Mononuclear cell (primary cell): ENCODE measurements at regions not wholly inside any gene's neighbourhood (a gene's known extent, or its start where the extent isn't known, plus 50 kb on each side); places are given as distances from the start of the nearest gene placed in this dataset.
A peak's percentile ranks its signal among the peaks of the same experiment; 100 is the strongest.

Source experiments
- H3K27me3 ChIP-seq: 2 replicates; pipeline ENCODE4 v1.6.0; 2011; ENCODE audit warnings: low read length, control low read depth; ENCODE audit not compliant: insufficient read depth
- H3K4me1 ChIP-seq: 2 replicates; pipeline ENCODE4 v1.5.1; 2011; ENCODE audit warnings: mild to moderate bottlenecking, low read length, control low read depth; ENCODE audit not compliant: insufficient read depth
- H3K4me3 ChIP-seq: 2 replicates; pipeline ENCODE4 v1.5.1; 2011; ENCODE audit warnings: mild to moderate bottlenecking, low read length, moderate library complexity
- H3K9me3 ChIP-seq: 2 replicates; pipeline ENCODE4 v1.5.1; 2011; ENCODE audit warnings: low read depth, mild to moderate bottlenecking, control low read depth, low read length

- no peak overlapping the region for H3K4me3 ChIP-seq
- H3K4me1 ChIP-seq: peaks cover 23% of the 10 kb centered on the region
- H3K9me3 ChIP-seq: no peaks in the 10 kb centered on the region
- no peaks in the 10 kb centered on the region for H3K27me3 ChIP-seq
Observed at GRCh38 chr9:129386812-129387177, 208.7 kb upstream of the IER5L start.

GRCh38 chr9:129385211-129385934 lies 207.3 kb upstream of the IER5L start:
- H3K4me1 ChIP-seq: peaks cover 23% of the 10 kb centered on the region
- H3K27me3 ChIP-seq: no peaks in the 10 kb centered on the region
- H3K4me3 ChIP-seq: no peak overlapping the region
- H3K9me3 ChIP-seq: no peaks in the 10 kb centered on the region

GRCh38 chr9:129384491-129385210 lies 206.6 kb upstream of the IER5L start:
- Histone ChIP-seq H3K4me3 (no peak overlapping the region), H3K4me1 (peaks cover 23% of the 10 kb centered on the region), H3K9me3 (no peaks in the 10 kb centered on the region), H3K27me3 (no peaks in the 10 kb centered on the region)

GRCh38 chr9:129383561-129384490 lies 205.8 kb upstream of the IER5L start:
- Histone ChIP-seq H3K9me3 (no peaks in the 10 kb centered on the region), H3K27me3 (no peaks in the 10 kb centered on the region), H3K4me1 (peaks cover 23% of the 10 kb centered on the region), H3K4me3 (peak overlapping the region; percentile 49)

- Histone ChIP-seq H3K4me1 (peaks cover 23% of the 10 kb centered on the region), H3K4me3 (peak overlapping the region; percentile 49), H3K9me3 (no peaks in the 10 kb centered on the region), H3K27me3 (no peaks in the 10 kb centered on the region)
Observed at GRCh38 chr9:129383019-129383560, 205.0 kb upstream of the IER5L start.

GRCh38 chr9:129382281-129383018 lies 204.4 kb upstream of the IER5L start:
- H3K4me1 ChIP-seq: peaks cover 23% of the 10 kb centered on the region
- H3K4me3 ChIP-seq: no peak overlapping the region
- H3K9me3 ChIP-seq: no peaks in the 10 kb centered on the region
- H3K27me3 ChIP-seq: no peaks in the 10 kb centered on the region

- H3K9me3 ChIP-seq: no peaks in the 10 kb centered on the region
- no peak overlapping the region for H3K4me3 ChIP-seq
- H3K27me3 ChIP-seq: no peaks in the 10 kb centered on the region
- H3K4me1 ChIP-seq: peaks cover 23% of the 10 kb centered on the region
Observed at GRCh38 chr9:129381481-129381957, 203.5 kb upstream of the IER5L start.

- Histone ChIP-seq H3K9me3 (no peaks in the 10 kb centered on the region), H3K4me1 (peaks cover 23% of the 10 kb centered on the region), H3K4me3 (no peak overlapping the region)
Observed at GRCh38 chr9:129380961-129381401, 202.9 kb upstream of the IER5L start.

GRCh38 chr9:129379886-129380285 lies 201.8 kb upstream of the IER5L start:
- Histone ChIP-seq H3K4me1 (peaks cover 19% of the 10 kb centered on the region), H3K4me3 (no peak overlapping the region), H3K27me3 (no peaks in the 10 kb centered on the region), H3K9me3 (no peaks in the 10 kb centered on the region)

More at GRCh38 chr9:129380961-129381401, 202.9 kb upstream of the IER5L start:
- no peaks in the 10 kb centered on the region for H3K27me3 ChIP-seq

- H3K4me3 ChIP-seq: no peak overlapping the region
- H3K4me1 ChIP-seq: peaks cover 14% of the 10 kb centered on the region
- no peaks in the 10 kb centered on the region for H3K27me3 ChIP-seq
Observed at GRCh38 chr9:129379181-129379836, 201.2 kb upstream of the IER5L start.

GRCh38 chr9:129377931-129378661 lies 200.0 kb upstream of the IER5L start:
- Histone ChIP-seq H3K9me3 (no peaks in the 10 kb centered on the region), H3K4me1 (peaks cover 7% of the 10 kb centered on the region), H3K27me3 (no peaks in the 10 kb centered on the region), H3K4me3 (no peak overlapping the region)

More at GRCh38 chr9:129379181-129379836, 201.2 kb upstream of the IER5L start:
- no peaks in the 10 kb centered on the region for H3K9me3 ChIP-seq

GRCh38 chr9:129377181-129377580 lies 199.1 kb upstream of the IER5L start:
- Histone ChIP-seq H3K4me1 (no peaks in the 10 kb centered on the region), H3K27me3 (no peaks in the 10 kb centered on the region), H3K4me3 (no peak overlapping the region), H3K9me3 (no peaks in the 10 kb centered on the region)

- Histone ChIP-seq H3K4me3 (no peak overlapping the region), H3K27me3 (no peaks in the 10 kb centered on the region), H3K9me3 (no peaks in the 10 kb centered on the region), H3K4me1 (no peaks in the 10 kb centered on the region)
Observed at GRCh38 chr9:129375845-129376244, 197.8 kb upstream of the IER5L start.
